HEK293T (cell line): ENCODE measurements at regions not wholly inside any gene's neighbourhood (a gene's known extent, or its start where the extent isn't known, plus 50 kb on each side); places are given as distances from the start of the nearest gene placed in this dataset.

Experiments used
- CTCF ChIA-PET: fragments of 350-600 bp; formaldehyde crosslinking; extraction: SDS; loops from one replicate; lab custom pipeline; 2021; ENCODE audit warnings: antibody characterized with exemption, inconsistent platforms; lab: Yijun Ruan, JAX
- POLR2A ChIA-PET: fragments of 350-600 bp; formaldehyde crosslinking; extraction: SDS; loops from one replicate; lab custom pipeline; 2020; ENCODE audit warnings: antibody characterized with exemption, inconsistent platforms; lab: Yijun Ruan, JAX
- DNase-seq: peaks from one replicate; pipeline ENCODE4 v3.0.0; 2012; ENCODE audit warnings: mixed read lengths; ENCODE audit errors: extremely low spot score
- ARNT ChIP-seq: fragments of 450-650 bp; IDR thresholded peaks from 2 replicates; pipeline ENCODE4 v1.6.1; 2017; ENCODE audit warnings: mild to moderate bottlenecking
- BHLHE40 ChIP-seq: fragments of 450-650 bp; IDR thresholded peaks from 2 replicates; pipeline ENCODE4 v1.6.1; 2016; ENCODE audit warnings: mild to moderate bottlenecking, moderate library complexity, borderline replicate concordance
- CTBP1 ChIP-seq: fragments of 450-650 bp; IDR thresholded peaks from 2 replicates; pipeline ENCODE4 v1.6.1; 2016; ENCODE audit warnings: borderline replicate concordance
- ELF4 ChIP-seq: fragments of 450-650 bp; IDR thresholded peaks from 2 replicates; pipeline ENCODE4 v1.6.1; 2017; ENCODE audit warnings: antibody characterized with exemption
- FOXA1 ChIP-seq: fragments of 450-650 bp; IDR thresholded peaks from 2 replicates; pipeline ENCODE4 v1.6.1; 2016; ENCODE audit warnings: mild to moderate bottlenecking
- FOXK2 ChIP-seq: fragments of 450-650 bp; IDR thresholded peaks from 2 replicates; pipeline ENCODE4 v1.6.1; 2016; ENCODE audit warnings: mild to moderate bottlenecking
- FOXM1 ChIP-seq: fragments of 450-650 bp; IDR thresholded peaks from 2 replicates; pipeline ENCODE4 v1.6.1; 2017; ENCODE audit warnings: mild to moderate bottlenecking, borderline replicate concordance
- HDGF ChIP-seq: fragments of 450-650 bp; IDR thresholded peaks from 2 replicates; pipeline ENCODE4 v1.6.1; 2017; ENCODE audit warnings: antibody characterized with exemption, borderline replicate concordance
- L3MBTL2 ChIP-seq: fragments of 450-650 bp; conservative IDR thresholded peaks from 2 replicates; pipeline ENCODE4 v1.6.1; 2016; ENCODE audit warnings: mild to moderate bottlenecking
- LEF1 ChIP-seq: fragments of 450-650 bp; IDR thresholded peaks from 2 replicates; pipeline ENCODE4 v1.6.1; 2017; ENCODE audit warnings: mild to moderate bottlenecking, borderline replicate concordance
- NFRKB ChIP-seq: fragments of 450-650 bp; IDR thresholded peaks from 2 replicates; pipeline ENCODE4 v1.6.1; 2016; ENCODE audit warnings: mild to moderate bottlenecking, moderate library complexity
- SP1 ChIP-seq: fragments of 450-650 bp; IDR thresholded peaks from 2 replicates; pipeline ENCODE4 v1.6.1; 2017
- SUZ12 ChIP-seq: fragments of 450-650 bp; IDR thresholded peaks from 2 replicates; pipeline ENCODE4 v1.6.1; 2016; ENCODE audit warnings: mild to moderate bottlenecking
- TARDBP ChIP-seq: fragments of 450-650 bp; IDR thresholded peaks from 2 replicates; pipeline ENCODE4 v1.6.1; 2016
- ZNF384 ChIP-seq: fragments of 450-650 bp; IDR thresholded peaks from 2 replicates; pipeline ENCODE4 v1.6.1; 2016
- TF ChIP-seq, protein P1 (sequence below): fragments of 450-650 bp; IDR thresholded peaks from 2 replicates; pipeline ENCODE4 v1.6.1; 2016

DNA sequence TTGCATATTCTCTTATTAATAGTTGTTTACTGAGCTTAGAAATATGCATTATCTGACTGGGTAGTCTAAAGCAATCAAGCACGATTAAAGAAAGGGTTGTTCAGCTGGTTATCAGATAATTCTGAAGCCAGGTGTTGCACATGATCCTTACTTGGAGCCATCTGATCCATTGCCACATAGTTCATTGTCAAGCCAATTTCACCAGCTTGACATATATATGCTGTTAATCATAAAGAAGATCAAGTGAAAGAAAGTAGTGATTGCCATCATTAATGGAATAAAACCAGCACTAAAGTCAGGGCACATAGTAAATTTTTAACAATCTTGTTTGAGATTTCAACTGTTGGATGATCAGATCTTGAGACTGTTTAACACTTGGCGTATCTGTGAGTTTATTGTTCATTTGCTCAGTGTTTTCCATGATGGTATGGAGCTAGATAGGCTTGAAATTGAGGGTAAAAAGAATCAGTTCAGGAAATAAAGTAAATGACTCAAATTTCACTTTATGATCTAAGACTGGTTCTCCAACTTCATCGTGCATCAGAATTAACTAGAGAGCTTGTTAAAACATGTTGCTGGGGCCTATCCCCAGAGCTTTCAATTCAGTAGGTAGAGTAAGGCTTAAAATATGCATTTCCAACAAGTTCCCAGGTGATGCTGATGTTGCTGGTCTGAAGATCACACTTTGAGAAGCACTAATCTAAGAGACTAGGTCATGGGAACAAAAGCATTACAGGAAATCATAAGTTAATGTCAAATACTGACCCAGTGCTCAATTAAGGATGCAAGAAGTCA is 539.6 kb downstream of the SATB2 start:
- POLR2A ChIA-PET = no interaction called here
- TF ChIP-seq ELF4 (no peak), ARNT (no peak), FOXM1 (no peak), FOXK2 (no peak), LEF1 (no peak), SP1 (no peak), ZNF384 (no peak), SUZ12 (no peak), BHLHE40 (no peak), L3MBTL2 (no peak), NFRKB (no peak), FOXA1 (no peak), TARDBP (no peak)
- TF ChIP-seq, protein P1, sequence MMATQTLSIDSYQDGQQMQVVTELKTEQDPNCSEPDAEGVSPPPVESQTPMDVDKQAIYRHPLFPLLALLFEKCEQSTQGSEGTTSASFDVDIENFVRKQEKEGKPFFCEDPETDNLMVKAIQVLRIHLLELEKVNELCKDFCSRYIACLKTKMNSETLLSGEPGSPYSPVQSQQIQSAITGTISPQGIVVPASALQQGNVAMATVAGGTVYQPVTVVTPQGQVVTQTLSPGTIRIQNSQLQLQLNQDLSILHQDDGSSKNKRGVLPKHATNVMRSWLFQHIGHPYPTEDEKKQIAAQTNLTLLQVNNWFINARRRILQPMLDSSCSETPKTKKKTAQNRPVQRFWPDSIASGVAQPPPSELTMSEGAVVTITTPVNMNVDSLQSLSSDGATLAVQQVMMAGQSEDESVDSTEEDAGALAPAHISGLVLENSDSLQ = no peak
- no peak for DNase-seq
- CTCF ChIA-PET = no interaction called here

DNA sequence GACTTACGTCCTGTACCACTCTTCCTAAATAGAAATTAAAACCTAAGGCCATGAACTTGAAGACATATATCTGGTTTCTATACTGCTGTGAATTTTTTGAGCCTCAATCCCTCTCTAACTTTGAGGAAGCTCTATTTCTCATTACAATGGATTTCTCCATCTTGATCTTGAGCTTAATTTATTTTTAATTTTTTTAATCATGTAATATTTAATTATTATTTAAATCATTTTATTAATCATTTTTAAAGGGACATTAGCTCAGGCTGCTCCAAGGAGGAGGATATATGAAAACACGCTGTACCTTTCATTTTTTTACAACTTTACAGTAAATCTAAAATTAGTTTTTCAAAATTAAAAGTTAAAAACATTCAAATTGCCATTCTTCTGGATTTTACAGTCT is 540.5 kb downstream of the SATB2 start:
- no peak for DNase-seq
- TF ChIP-seq L3MBTL2 = no peak
- TF ChIP-seq ARNT = no peak
- no peak for TF ChIP-seq LEF1
- no peak for TF ChIP-seq HDGF
- TF ChIP-seq, protein P1 = no peak
- TF ChIP-seq TARDBP = no peak
- no peak for TF ChIP-seq CTBP1
- TF ChIP-seq NFRKB = no peak
- no peak for TF ChIP-seq SP1
- no peak for TF ChIP-seq ELF4
- TF ChIP-seq FOXK2 = no peak
- TF ChIP-seq FOXA1 = no peak
- no peak for TF ChIP-seq FOXM1
- no peak for TF ChIP-seq BHLHE40
- no peak for TF ChIP-seq ZNF384
- TF ChIP-seq SUZ12 = no peak
- POLR2A ChIA-PET = no interaction called here
- CTCF ChIA-PET = no interaction called here

GRCh38 chr2:198916548-198917080 is 541.1 kb downstream of the SATB2 start:
- ChIA-PET CTCF (no interaction called here), POLR2A (no interaction called here)
- TF ChIP-seq FOXK2 (no peak), LEF1 (no peak), L3MBTL2 (no peak), BHLHE40 (no peak), ELF4 (no peak), FOXA1 (no peak), NFRKB (no peak)
- TF ChIP-seq, protein P1 = no peak
- DNase-seq = no peak

GRCh38 chr2:198913394-198914152 is 544.2 kb downstream of the SATB2 start:
- no peak for TF ChIP-seq FOXM1
- no peak for TF ChIP-seq HDGF
- TF ChIP-seq ARNT = no peak
- TF ChIP-seq, protein P1 = no peak
- TF ChIP-seq CTBP1 = no peak
- TF ChIP-seq SP1 = no peak
- no peak for TF ChIP-seq NFRKB
- TF ChIP-seq LEF1 = no peak
- TF ChIP-seq FOXK2 = no peak
- no peak for TF ChIP-seq FOXA1
- TF ChIP-seq ZNF384 = no peak
- TF ChIP-seq SUZ12 = no peak
- TF ChIP-seq BHLHE40 = no peak
- TF ChIP-seq L3MBTL2 = no peak
- POLR2A ChIA-PET = no interaction called here
- CTCF ChIA-PET = no interaction called here
- DNase-seq = no peak

DNA sequence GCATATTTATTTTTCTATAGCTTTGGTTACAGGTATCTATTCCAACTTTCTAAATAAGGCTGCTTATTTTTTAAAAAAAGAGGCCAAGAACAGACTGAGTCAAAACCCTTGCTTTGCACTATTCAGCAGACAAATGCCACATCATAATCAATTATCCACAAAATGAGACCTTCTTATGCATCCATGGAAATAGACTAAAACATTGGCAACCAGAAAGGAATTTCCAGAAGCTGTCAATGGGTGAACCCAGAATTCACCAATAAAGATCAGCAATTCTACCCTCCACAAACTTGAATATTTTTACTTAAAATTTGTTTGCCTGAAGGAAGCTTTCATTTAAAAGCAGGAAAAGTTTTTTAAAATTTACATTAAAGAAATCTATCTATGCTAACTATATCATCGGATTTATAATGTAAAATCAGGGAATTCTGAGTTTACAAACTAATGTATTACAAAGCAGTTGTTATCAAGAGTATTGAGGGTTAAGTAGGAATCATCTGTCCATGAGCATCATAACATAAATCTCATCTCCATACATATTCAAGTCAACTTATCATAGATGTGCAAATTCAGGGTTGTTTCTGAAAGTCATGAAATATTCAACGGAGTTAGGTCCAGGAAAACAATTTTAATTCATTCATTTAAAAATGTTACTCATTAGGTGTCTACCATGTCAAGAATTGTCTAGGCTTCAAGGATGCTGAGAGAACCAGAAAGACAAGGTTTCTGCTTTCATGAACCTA is 548.0 kb downstream of the SATB2 start:
- CTCF ChIA-PET = no interaction called here
- DNase-seq = no peak
- POLR2A ChIA-PET = no interaction called here
- TF ChIP-seq BHLHE40 (no peak), LEF1 (no peak), FOXM1 (no peak), FOXA1 (no peak), SUZ12 (no peak), NFRKB (no peak), ARNT (no peak), FOXK2 (no peak), L3MBTL2 (no peak), SP1 (no peak), ZNF384 (no peak), CTBP1 (no peak), ELF4 (no peak), HDGF (no peak)
- TF ChIP-seq, protein P1 = no peak
